Psoas muscle (tissue), 7 donors: ENCODE measurements at regions not wholly inside any gene's neighbourhood (a gene's known extent, or its start where the extent isn't known, plus 50 kb on each side); places are given as distances from the start of the nearest gene placed in this dataset.

Source experiments
- ATAC-seq, 4 donors: fragments of 200-7000 bp; cut with Tn5 transposase; one replicate each; pipeline ENCODE4 v1.9.1; 2020; ENCODE audit warnings: moderate library complexity in 3 of 4, mild to moderate bottlenecking in 2 of 4
- DNase-seq, 2 donors: peaks; one replicate each; pipeline ENCODE4 v3.0.0-alpha.2; 2020
- H3K27ac ChIP-seq: fragments of 200-600 bp; one replicate; pipeline ENCODE4 v1.8.0; 2022
- H3K27me3 ChIP-seq, 3 donors: fragments of 200-600 bp in 1 of 3; one replicate each; pipeline versions ENCODE4 v1.6.1 to v1.8.0; 2013 to 2022; ENCODE audit warnings: low read length in 2 of 3, mild to moderate bottlenecking in 2 of 3, moderate library complexity in 1 of 3; ENCODE audit not compliant: insufficient read depth in 3 of 3
- H3K36me3 ChIP-seq, 2 donors: fragments of 200-600 bp in 1 of 2; one replicate each; pipeline versions ENCODE4 v1.6.1 to v1.8.0; 2013 to 2022; ENCODE audit warnings: low read depth in 1 of 2, mild to moderate bottlenecking in 1 of 2, moderate library complexity in 1 of 2; ENCODE audit not compliant: insufficient read depth in 1 of 2
- H3K4me1 ChIP-seq: fragments of 200-600 bp; one replicate; pipeline ENCODE4 v1.8.0; 2022
- H3K4me3 ChIP-seq: fragments of 200-600 bp; one replicate; pipeline ENCODE4 v1.8.0; 2022; ENCODE audit warnings: mild to moderate bottlenecking
- H3K9me3 ChIP-seq: fragments of 200-600 bp; one replicate; pipeline ENCODE4 v1.8.0; 2022
- CTCF ChIP-seq: fragments of 200-600 bp; IDR thresholded peaks from one replicate; pipeline ENCODE4 v1.8.0; 2022; ENCODE audit warnings: antibody characterized with exemption
- WGBS, 3 donors: extraction: QIAGEN DNeasy Blood & Tissue Kit; methylation state at CpG; one replicate each; pipeline versions ENCODE4 v1.1.6 to v1.1.7; 2013; 5-methylcytosine and 5-hydroxymethylcytosine counted together
- intact Hi-C, 2 donors: fragments of 100-400 bp; cut with DNase I; formaldehyde crosslinking; loops; one replicate each; pipeline versions ENCODE4 v1.11.0 to v1.14.2; 2022
- donor health status: healthy with polysubstance abuse.
- donor health status: DM: no; HTN: no; CAD: no; lungs with moderate emphysema.
- donor health status: Bipolar disorder and iron deficiency.
- donor health status: healthy.
- donor health status: DM: yes; HTN: yes; CAD: no.
- donor health status: DM: no; HTN: no; CAD: no.
- donor health status: DM: yes; HTN: yes; CAD: no.

- 83 to 85% (median 84%) methylated on average over 2 of the region's 2 CpGs for WGBS, 3 donors
- Histone ChIP-seq H3K27ac (no peak overlapping the region), H3K4me3 (no peak overlapping the region), H3K36me3 (no peaks in the 10 kb centered on the region), H3K9me3 (no peaks in the 10 kb centered on the region), H3K27me3 (no peaks in the 10 kb centered on the region), H3K4me1 (no peaks in the 10 kb centered on the region)
- ATAC-seq = no peak
- no peak for DNase-seq
- intact Hi-C loops = no loop called here
- no peak for TF ChIP-seq CTCF
Measured at GRCh38 chr15:81968691-81969090, 77.1 kb downstream of the MEX3B start.

- H3K4me3 ChIP-seq = no peak overlapping the region
- WGBS, 3 donors = 78 to 88% (median 84%) methylated on average over 3 of the region's 3 CpGs
- H3K27ac ChIP-seq = no peak overlapping the region
- H3K9me3 ChIP-seq = no peaks in the 10 kb centered on the region
- no peak for ATAC-seq
- no peaks in the 10 kb centered on the region for H3K36me3 ChIP-seq
- H3K4me1 ChIP-seq = no peaks in the 10 kb centered on the region
- intact Hi-C loops = no loop called here
- no peak for DNase-seq
- TF ChIP-seq CTCF = no peak
- no peaks in the 10 kb centered on the region for H3K27me3 ChIP-seq
Measured at GRCh38 chr15:81966631-81967030, 79.2 kb downstream of the MEX3B start.

- no peak overlapping the region for H3K27ac ChIP-seq
- H3K4me3 ChIP-seq = no peak overlapping the region
- H3K4me1 ChIP-seq = no peaks in the 10 kb centered on the region
- TF ChIP-seq CTCF = no peak
- ATAC-seq (no peak), DNase-seq (no peak)
- no peaks in the 10 kb centered on the region for H3K36me3 ChIP-seq
- intact Hi-C loops = no loop called here
- H3K9me3 ChIP-seq = no peaks in the 10 kb centered on the region
- no peaks in the 10 kb centered on the region for H3K27me3 ChIP-seq
Measured at GRCh38 chr15:81962482-81962881, 83.3 kb downstream of the MEX3B start.

- Histone ChIP-seq H3K36me3 (no peaks in the 10 kb centered on the region), H3K9me3 (no peaks in the 10 kb centered on the region), H3K4me3 (no peak overlapping the region), H3K27me3 (no peaks in the 10 kb centered on the region), H3K27ac (no peak overlapping the region), H3K4me1 (no peaks in the 10 kb centered on the region)
- intact Hi-C loops = no loop called here
- DNase-seq (no peak), ATAC-seq (no peak)
- no peak for TF ChIP-seq CTCF
- 88 to 93% (median 89%) methylated on average over 3 of the region's 3 CpGs for WGBS, 3 donors
Measured at GRCh38 chr15:81959196-81959595, 86.6 kb downstream of the MEX3B start.

- H3K9me3 ChIP-seq = no peaks in the 10 kb centered on the region
- H3K27ac ChIP-seq = no peak overlapping the region
- DNase-seq (no peak), ATAC-seq (no peak)
- intact Hi-C loops = no loop called here
- no peaks in the 10 kb centered on the region for H3K36me3 ChIP-seq
- no peak for TF ChIP-seq CTCF
- WGBS, 3 donors = 72 to 78% (median 75%) methylated on average over 4 of the region's 4 CpGs
- H3K4me3 ChIP-seq = no peak overlapping the region
- H3K4me1 ChIP-seq = no peaks in the 10 kb centered on the region
- H3K27me3 ChIP-seq = no peaks in the 10 kb centered on the region
Measured at GRCh38 chr15:81957698-81958097, 88.1 kb downstream of the MEX3B start.
